Effector CD4-positive, alpha-beta T cell (primary cell): ENCODE measurements at regions not wholly inside any gene's neighbourhood (a gene's known extent, or its start where the extent isn't known, plus 50 kb on each side); places are given as distances from the start of the nearest gene placed in this dataset.

Source experiments
- DNase-seq: peaks from one replicate; pipeline ENCODE4 v3.0.0-alpha.2; 2020

GRCh38 chr14:51552768-51553404 is 98.8 kb upstream of the FRMD6 start:
- DNase-seq: no peak

- no peak for DNase-seq
These were observed 97.3 kb upstream of the FRMD6 start for GRCh38 chr14:51554339-51554920.

DNA sequence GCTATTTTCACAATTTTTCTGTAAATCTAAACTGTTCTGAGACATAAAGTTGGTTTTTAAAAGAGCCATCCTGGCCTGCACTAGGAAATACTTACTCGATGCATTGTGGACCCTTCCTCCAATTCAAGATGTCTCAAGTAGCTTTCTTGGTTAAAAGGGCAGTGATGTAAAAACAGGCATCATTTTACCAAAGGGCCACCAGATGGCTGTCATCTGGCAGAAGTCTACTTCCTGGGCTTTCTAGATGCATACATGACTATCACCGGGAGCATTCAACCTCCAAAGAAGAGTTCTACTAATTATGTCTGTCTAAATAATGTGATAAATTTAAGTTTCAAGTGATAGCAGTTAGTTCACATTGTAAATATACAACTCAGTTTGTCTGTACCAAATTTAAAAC is 96.8 kb upstream of the FRMD6 start:
- no peak for DNase-seq

DNA sequence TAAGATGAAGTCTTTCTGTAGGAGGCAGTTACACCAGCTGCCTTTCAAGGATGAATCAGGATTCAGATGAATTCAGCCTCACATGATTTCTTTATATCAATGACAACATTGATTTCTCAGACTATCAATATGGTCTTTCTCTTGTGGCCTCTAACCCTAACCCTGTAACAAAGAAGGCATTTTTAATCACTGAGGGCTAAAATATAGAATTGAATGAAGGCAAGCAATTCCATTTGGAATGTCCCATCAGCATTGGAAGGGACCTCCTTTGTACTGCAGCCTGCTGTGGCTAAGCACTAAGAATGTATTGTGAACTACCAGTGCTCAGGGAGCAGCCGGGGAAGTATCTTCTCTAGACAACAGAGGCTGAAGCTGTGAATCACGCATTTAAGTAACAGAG is 90.6 kb upstream of the FRMD6 start:
- DNase-seq: no peak

DNA sequence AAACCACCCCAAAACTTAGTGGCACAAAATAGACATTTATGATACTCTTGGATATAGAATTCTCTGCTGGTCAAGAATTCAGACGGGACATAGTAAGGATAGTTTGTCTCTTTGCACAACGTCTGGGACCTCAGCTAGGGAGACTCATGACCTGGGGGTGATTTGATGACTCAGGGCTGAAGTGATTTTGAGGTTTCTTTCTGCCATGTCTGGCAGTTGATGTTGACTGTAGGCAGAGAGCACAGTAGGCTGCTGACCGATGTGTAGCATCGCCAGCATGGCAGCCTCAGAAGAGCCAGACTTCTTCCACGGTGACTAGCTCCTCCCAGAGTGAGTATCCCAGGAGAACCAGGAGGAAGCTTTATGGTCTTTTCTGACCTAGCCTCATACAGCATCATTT is 88.9 kb upstream of the FRMD6 start:
- no peak for DNase-seq

- no peak for DNase-seq
These were observed 88.2 kb upstream of the FRMD6 start for GRCh38 chr14:51563560-51563959.

GRCh38 chr14:51564460-51564859 is 87.2 kb upstream of the FRMD6 start:
- no peak for DNase-seq

- DNase-seq: no peak
These were observed 86.6 kb upstream of the FRMD6 start for GRCh38 chr14:51564986-51565604.

GRCh38 chr14:51566831-51567582 is 84.7 kb upstream of the FRMD6 start:
- DNase-seq: no peak

GRCh38 chr14:51568366-51568765 is 83.3 kb upstream of the FRMD6 start:
- DNase-seq: no peak

DNA sequence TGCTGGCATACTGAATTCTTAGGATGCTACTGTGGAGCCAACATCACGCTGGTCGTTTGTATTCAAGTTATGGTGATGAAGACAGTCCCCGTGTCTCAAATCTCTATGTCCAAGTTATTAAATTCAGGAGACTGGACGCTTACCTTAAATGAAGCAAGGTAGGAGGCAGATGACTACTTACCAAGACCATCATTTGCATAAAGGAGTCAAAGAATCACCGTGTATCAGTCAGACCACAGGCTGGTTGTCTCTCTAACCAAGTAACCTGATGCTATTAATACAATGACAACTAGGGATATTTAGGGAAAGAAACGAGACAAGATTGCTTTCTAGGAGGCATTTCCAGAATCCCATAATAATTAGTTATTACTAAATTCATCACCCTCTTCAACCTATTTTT is 78.1 kb upstream of the FRMD6 start:
- no peak for DNase-seq

DNA sequence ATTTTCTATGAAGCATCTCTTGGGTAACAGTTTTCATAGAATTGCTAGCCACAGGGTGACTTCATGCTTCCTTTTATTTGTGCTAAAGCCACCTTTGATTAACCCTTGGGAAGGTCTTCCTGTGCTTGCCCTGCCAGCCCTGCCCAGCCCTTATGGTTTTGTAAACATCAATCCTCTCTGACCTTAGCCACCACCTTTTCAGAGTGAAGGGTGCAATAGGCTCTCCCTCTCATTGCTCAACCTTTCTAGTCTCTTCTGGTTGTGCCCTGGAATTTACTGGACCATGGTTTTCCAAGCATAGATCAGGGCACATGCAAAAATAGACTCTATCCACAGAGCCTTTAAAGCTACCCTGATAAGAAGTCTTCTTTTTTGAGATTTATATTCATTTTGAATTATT is 77.7 kb upstream of the FRMD6 start:
- DNase-seq: no peak

- no peak for DNase-seq
These were observed 76.2 kb upstream of the FRMD6 start for GRCh38 chr14:51575349-51576116.

- DNase-seq: no peak
These were observed 75.6 kb upstream of the FRMD6 start for GRCh38 chr14:51576117-51576430.

DNA sequence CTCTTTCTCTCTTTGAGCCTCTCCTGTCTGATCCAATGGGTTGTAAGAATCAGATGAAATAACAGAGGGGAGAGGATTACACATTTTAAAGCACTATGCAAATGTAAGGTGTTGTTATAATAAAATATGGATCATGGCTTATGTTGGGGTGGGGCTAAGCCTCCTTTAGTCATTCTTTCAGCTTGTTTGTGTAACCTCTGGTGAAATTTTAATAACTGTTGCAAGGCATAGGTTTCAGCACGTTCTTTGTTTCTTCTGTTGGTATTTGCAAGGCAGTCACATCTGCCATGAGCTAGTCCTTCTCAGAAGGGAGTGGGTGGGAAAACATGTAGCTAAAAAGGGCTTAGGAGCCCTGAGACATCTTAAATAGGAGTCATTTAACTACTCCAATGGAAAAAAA is 74.8 kb upstream of the FRMD6 start:
- DNase-seq: no peak

DNA sequence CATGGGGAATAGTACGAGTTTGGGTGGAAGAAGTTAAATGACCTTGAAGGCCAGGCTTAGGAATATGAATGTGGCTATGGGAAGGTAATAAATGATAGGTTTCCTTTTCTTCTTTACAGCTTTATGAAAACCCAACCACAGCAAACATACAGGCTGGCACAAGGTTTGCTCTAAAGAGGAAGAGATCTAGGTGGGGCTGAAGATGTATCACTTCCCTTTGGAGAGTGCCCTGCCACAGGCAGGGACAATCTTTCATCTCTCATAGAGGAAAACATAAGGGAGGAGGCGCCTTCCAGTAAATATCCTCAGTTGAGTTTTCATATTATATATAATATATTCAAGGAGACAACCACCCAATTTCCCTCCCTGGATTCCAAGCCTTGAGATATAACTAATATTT is 72.9 kb upstream of the FRMD6 start:
- no peak for DNase-seq

- DNase-seq: no peak
These were observed 70.5 kb upstream of the FRMD6 start for GRCh38 chr14:51581017-51581881.

DNA sequence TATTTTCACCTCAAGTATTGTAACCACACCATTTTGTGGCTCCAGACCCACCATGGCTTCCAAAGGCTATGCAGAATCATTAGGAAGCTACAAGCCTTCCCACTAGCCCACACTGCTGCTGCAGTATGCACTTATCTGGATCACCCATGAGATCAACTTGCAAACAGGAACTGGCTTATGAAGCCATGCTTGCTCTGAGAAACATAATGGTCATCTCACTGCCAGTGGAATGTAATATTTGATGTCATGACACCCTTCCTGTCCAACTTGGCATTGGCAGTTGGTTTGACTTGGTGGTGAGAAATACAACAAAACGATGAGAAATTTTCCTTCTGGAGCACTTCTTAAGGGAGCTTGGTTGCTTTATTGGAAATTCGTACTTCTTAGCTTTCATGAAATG is 69.3 kb upstream of the FRMD6 start:
- DNase-seq: no peak

GRCh38 chr14:51585055-51585454 is 66.7 kb upstream of the FRMD6 start:
- no peak for DNase-seq

DNA sequence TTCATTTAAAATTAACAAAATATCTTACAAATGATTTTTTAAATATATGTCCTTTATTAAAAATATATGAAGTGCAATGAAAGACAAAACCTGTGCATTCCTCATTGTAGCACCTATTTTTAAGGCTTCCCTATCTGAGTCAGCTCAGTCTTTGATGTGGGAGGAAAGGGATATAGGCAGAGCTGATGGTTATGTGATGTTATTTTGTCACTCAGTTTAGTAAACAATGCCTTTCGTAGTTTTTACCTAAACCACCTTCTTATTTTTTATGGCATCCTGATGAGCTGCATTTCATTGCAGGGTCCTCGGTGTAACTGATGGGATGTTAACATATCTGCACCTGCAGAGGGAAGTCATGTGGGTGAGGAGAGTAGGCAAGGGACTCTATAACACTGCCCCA is 58.9 kb upstream of the FRMD6 start:
- no peak for DNase-seq

GRCh38 chr14:51593397-51593796 is 58.3 kb upstream of the FRMD6 start:
- no peak for DNase-seq

- no peak for DNase-seq
These were observed 55.7 kb upstream of the FRMD6 start for GRCh38 chr14:51595881-51596455.
